Activated B cell treated with CpG ODN at 0.5 μM for 24 hours (primary cell): ENCODE measurements at regions not wholly inside any gene's neighbourhood (a gene's known extent, or its start where the extent isn't known, plus 50 kb on each side); places are given as distances from the start of the nearest gene placed in this dataset.

ENCODE experiments used
- ATAC-seq: fragments of 200-7000 bp; cut with Tn5 transposase; one replicate; pipeline ENCODE4 v1.10.0; 2021; ENCODE audit warnings: low read depth, mild to moderate bottlenecking, moderate library complexity
- CTCF ChIA-PET: fragments of 350-600 bp; sonication (Branson Sonifier 250); formaldehyde crosslinking; loops from one replicate; lab custom pipeline; 2021; ENCODE audit warnings: antibody characterized with exemption; lab: Charles Lee
- POLR2A ChIA-PET: fragments of 350-600 bp; sonication (Branson Sonifier 250); formaldehyde crosslinking; loops from one replicate; lab custom pipeline; 2021; ENCODE audit warnings: antibody characterized with exemption; lab: Charles Lee
- DNase-seq: peaks from one replicate; pipeline ENCODE4 v3.0.0; 2022
- H3K27ac Mint-ChIP-seq: one replicate; pipeline ENCODE4 v1.8.0; 2020; ENCODE audit warnings: mixed read lengths
- H3K27me3 Mint-ChIP-seq: one replicate; pipeline ENCODE4 v1.8.0; 2021; ENCODE audit warnings: mixed read lengths
- H3K36me3 Mint-ChIP-seq: one replicate; pipeline ENCODE4 v1.8.0; 2021; ENCODE audit warnings: low read depth, mixed read lengths
- H3K4me1 Mint-ChIP-seq: one replicate; pipeline ENCODE4 v1.8.0; 2021; ENCODE audit warnings: mixed read lengths
- H3K4me3 Mint-ChIP-seq: one replicate; pipeline ENCODE4 v1.8.0; 2020; ENCODE audit warnings: mild to moderate bottlenecking, mixed read lengths
- H3K9me3 Mint-ChIP-seq: one replicate; pipeline ENCODE4 v1.8.0; 2020; ENCODE audit warnings: mixed read lengths
- intact Hi-C: fragments of 100-400 bp; cut with micrococcal nuclease; formaldehyde crosslinking; loops from one replicate; pipeline ENCODE4 v1.15.1; 2024
- TF ChIP-seq, protein P1 (sequence below): fragments of 200-600 bp; IDR thresholded peaks from one replicate; pipeline ENCODE4 v1.8.0; 2022; ENCODE audit warnings: antibody characterized with exemption, mild to moderate bottlenecking

DNA sequence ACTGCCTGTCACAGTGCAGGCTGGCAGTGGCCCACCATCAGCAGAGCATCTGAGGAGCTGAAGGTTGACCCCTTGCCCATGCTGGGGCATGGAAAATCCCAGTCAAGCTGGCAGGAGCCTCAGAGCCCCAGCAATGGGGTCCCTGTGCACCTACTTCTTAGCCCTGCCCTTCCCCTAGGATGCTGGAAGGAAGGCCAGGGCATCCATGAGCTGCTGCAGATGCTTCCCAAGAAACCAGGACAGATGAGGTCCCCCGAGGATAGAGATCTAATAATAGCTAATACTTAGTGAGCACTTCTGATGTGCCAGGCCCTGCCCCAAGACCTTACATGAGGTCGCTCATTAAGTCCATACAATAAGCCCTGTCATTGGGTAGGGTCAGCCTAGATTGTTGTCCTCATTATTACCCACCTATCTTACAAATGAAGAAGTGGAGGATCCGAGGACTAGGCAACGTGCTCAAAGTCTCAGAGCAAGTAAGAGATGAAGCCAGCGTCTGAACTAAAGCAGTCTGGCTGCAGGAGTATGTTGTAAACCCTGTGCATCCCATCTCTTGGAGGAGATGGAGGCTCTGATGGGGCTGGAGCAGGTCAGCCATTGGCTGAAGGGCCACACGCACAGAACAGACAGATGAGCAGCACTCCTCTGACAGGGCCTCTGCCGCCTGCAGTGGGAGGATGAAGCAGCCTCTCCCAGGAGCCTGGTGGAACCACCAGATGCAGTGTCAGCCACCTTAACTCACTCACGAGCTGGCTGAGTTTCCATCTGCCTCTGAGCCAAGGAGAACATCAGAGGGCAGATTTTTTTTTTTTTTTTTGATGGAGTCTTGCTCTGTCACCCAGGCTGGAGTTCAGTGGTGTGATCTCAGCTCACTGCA lies 175.4 kb downstream of the WSCD1 start:
- DNase-seq: no peak
- H3K27ac Mint-ChIP-seq: no peak overlapping the region
- TF ChIP-seq, protein P1, sequence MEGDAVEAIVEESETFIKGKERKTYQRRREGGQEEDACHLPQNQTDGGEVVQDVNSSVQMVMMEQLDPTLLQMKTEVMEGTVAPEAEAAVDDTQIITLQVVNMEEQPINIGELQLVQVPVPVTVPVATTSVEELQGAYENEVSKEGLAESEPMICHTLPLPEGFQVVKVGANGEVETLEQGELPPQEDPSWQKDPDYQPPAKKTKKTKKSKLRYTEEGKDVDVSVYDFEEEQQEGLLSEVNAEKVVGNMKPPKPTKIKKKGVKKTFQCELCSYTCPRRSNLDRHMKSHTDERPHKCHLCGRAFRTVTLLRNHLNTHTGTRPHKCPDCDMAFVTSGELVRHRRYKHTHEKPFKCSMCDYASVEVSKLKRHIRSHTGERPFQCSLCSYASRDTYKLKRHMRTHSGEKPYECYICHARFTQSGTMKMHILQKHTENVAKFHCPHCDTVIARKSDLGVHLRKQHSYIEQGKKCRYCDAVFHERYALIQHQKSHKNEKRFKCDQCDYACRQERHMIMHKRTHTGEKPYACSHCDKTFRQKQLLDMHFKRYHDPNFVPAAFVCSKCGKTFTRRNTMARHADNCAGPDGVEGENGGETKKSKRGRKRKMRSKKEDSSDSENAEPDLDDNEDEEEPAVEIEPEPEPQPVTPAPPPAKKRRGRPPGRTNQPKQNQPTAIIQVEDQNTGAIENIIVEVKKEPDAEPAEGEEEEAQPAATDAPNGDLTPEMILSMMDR: no peak
- no peaks in the 10 kb centered on the region for H3K36me3 Mint-ChIP-seq
- peaks cover 8% of the 10 kb centered on the region for H3K27me3 Mint-ChIP-seq
- intact Hi-C loops: no loop called here
- H3K4me3 Mint-ChIP-seq: no peak overlapping the region
- CTCF ChIA-PET: no interaction called here
- POLR2A ChIA-PET: no interaction called here
- H3K9me3 Mint-ChIP-seq: no peaks in the 10 kb centered on the region
- ATAC-seq: no peak
- H3K4me1 Mint-ChIP-seq: no peaks in the 10 kb centered on the region

DNA sequence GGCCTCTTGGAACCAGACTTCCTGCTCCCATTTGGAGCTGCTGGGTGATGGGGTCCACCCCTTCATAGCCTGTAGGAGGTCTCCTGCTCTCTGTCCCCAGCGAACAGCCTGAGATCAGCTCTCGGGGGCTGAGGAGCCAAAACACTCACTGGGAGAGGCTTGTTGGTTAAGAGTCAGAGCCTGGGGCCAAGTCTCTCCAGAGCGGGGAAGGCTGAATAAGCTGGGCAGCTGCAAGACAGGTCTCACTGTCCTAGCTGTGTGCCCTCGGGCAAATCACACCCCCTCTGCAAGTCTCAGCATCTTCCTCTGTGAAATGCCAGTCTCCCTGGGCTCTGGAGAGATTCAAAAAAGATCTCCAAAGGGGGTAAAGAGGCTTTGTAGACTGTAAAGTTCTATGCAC lies 174.6 kb downstream of the WSCD1 start:
- CTCF ChIA-PET: no interaction called here
- H3K27me3 Mint-ChIP-seq: peaks cover 8% of the 10 kb centered on the region
- H3K27ac Mint-ChIP-seq: no peak overlapping the region
- ATAC-seq (no peak), DNase-seq (no peak)
- intact Hi-C loops: no loop called here
- H3K9me3 Mint-ChIP-seq: no peaks in the 10 kb centered on the region
- POLR2A ChIA-PET: no interaction called here
- no peak overlapping the region for H3K4me3 Mint-ChIP-seq
- no peaks in the 10 kb centered on the region for H3K36me3 Mint-ChIP-seq
- H3K4me1 Mint-ChIP-seq: no peaks in the 10 kb centered on the region
- TF ChIP-seq, protein P1: no peak

DNA sequence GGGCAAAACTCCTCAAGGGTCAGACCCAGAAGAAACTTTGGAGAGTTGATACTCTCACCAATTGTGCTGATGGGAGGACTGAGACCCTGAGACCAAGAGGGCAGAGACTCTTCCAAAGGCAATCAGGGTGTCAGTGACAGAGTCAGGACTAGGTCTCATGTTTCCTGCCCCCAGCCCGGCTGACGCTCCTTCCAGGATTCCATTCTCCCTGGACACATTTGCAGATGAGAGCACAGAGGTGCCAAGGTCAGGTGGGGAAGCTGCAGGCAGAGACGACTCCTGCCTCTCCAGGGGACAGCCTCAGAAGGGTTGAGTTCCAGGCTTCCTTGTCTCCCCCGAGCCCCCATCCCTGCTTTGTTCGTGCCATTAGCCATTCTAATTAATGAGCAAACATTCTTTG lies 174.1 kb downstream of the WSCD1 start:
- intact Hi-C loops: no loop called here
- ChIA-PET POLR2A (no interaction called here), CTCF (no interaction called here)
- H3K9me3 Mint-ChIP-seq: no peaks in the 10 kb centered on the region
- DNase-seq (no peak), ATAC-seq (no peak)
- H3K4me3 Mint-ChIP-seq: no peak overlapping the region
- no peaks in the 10 kb centered on the region for H3K36me3 Mint-ChIP-seq
- TF ChIP-seq, protein P1: no peak
- H3K27ac Mint-ChIP-seq: no peak overlapping the region
- peaks cover 10% of the 10 kb centered on the region for H3K27me3 Mint-ChIP-seq
- H3K4me1 Mint-ChIP-seq: no peaks in the 10 kb centered on the region

DNA sequence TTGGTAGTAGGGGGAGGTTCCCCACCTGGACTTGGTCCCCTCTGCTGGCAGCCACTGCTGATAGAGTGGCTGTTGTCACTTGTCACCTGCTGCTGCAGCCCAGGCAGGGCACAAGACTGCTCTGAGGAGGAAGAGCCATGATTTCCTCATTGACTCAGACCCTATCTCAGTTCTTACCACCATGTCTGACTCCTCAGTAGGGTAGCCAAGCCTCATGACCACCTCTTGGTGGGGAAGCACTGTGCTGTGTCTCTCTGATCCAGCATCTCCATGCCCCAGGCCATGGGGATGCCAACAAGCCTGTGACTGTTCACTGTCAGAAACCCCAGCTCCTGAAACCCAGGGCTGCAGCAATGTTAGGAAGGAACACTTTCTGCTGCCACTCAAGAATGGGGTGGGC lies 173.0 kb downstream of the WSCD1 start:
- H3K9me3 Mint-ChIP-seq: no peaks in the 10 kb centered on the region
- CTCF ChIA-PET: no interaction called here
- H3K27me3 Mint-ChIP-seq: peaks cover 9% of the 10 kb centered on the region
- H3K27ac Mint-ChIP-seq: no peak overlapping the region
- intact Hi-C loops: no loop called here
- POLR2A ChIA-PET: no interaction called here
- H3K36me3 Mint-ChIP-seq: no peaks in the 10 kb centered on the region
- no peak for DNase-seq
- TF ChIP-seq, protein P1: no peak
- no peak overlapping the region for H3K4me3 Mint-ChIP-seq
- no peaks in the 10 kb centered on the region for H3K4me1 Mint-ChIP-seq
- ATAC-seq: no peak

DNA sequence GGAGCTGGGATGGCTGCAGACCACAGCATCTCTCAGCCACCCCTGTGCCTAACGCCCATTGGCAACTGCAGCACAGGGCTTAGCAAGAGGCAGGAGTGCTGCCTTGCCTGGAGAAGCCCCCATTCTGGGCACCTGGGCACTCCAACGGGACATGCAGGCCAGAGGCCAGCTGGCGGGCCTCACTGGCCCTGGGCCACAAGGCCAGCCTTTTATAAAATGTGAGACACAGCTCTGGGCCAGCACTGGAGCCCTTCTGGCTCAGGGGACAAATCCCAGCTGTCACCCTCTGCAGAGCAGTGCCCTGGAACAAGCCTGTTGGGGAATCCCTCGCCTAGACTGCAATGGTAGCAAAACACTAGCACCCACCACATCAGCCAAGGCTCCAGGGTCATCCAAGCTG lies 171.8 kb downstream of the WSCD1 start:
- H3K36me3 Mint-ChIP-seq: no peaks in the 10 kb centered on the region
- peaks cover 9% of the 10 kb centered on the region for H3K27me3 Mint-ChIP-seq
- TF ChIP-seq, protein P1: no peak
- ChIA-PET POLR2A (no interaction called here), CTCF (no interaction called here)
- no peaks in the 10 kb centered on the region for H3K9me3 Mint-ChIP-seq
- no peak overlapping the region for H3K27ac Mint-ChIP-seq
- ATAC-seq (no peak), DNase-seq (no peak)
- H3K4me1 Mint-ChIP-seq: no peaks in the 10 kb centered on the region
- no peak overlapping the region for H3K4me3 Mint-ChIP-seq
- intact Hi-C loops: no loop called here
